GM12875 (cell line): ENCODE measurements at regions not wholly inside any gene's neighbourhood (a gene's known extent, or its start where the extent isn't known, plus 50 kb on each side); places are given as distances from the start of the nearest gene placed in this dataset.

Experiments
- H3K4me3 ChIP-seq: one replicate; pipeline ENCODE4 v1.5.1; 2011; ENCODE audit warnings: low read depth, low read length, control low read depth
- TF ChIP-seq, protein P1 (sequence below): IDR thresholded peaks from 2 replicates; pipeline ENCODE4 v1.5.1; 2011; ENCODE audit warnings: low read depth, mild to moderate bottlenecking, control low read depth, inconsistent platforms, low read length, moderate library complexity, borderline replicate concordance; ENCODE audit not compliant: insufficient read depth

DNA sequence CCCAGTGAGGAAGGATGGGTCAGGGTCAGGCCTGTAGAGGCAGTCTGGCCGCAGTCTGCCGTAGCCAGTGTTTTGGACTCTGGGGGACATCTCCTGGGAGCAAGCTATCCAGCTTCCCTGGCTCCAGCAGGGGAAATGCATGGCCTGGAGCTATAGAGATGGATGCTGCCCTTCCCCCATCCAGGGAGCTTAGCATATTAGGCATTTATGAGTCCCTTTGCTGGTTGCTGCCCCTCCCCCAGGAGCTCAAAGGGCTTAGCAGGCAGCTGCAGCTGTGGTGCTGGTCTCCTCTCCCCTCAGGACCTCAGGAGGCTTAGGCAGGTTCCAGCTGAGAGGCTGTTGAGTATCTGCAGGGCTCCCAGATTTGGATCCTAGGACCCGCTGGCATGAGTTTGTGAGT lies 1158.7 kb downstream of the DTWD2 start:
- H3K4me3 ChIP-seq = no peak overlapping the region
- TF ChIP-seq, protein P1, sequence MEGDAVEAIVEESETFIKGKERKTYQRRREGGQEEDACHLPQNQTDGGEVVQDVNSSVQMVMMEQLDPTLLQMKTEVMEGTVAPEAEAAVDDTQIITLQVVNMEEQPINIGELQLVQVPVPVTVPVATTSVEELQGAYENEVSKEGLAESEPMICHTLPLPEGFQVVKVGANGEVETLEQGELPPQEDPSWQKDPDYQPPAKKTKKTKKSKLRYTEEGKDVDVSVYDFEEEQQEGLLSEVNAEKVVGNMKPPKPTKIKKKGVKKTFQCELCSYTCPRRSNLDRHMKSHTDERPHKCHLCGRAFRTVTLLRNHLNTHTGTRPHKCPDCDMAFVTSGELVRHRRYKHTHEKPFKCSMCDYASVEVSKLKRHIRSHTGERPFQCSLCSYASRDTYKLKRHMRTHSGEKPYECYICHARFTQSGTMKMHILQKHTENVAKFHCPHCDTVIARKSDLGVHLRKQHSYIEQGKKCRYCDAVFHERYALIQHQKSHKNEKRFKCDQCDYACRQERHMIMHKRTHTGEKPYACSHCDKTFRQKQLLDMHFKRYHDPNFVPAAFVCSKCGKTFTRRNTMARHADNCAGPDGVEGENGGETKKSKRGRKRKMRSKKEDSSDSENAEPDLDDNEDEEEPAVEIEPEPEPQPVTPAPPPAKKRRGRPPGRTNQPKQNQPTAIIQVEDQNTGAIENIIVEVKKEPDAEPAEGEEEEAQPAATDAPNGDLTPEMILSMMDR = no peak

DNA sequence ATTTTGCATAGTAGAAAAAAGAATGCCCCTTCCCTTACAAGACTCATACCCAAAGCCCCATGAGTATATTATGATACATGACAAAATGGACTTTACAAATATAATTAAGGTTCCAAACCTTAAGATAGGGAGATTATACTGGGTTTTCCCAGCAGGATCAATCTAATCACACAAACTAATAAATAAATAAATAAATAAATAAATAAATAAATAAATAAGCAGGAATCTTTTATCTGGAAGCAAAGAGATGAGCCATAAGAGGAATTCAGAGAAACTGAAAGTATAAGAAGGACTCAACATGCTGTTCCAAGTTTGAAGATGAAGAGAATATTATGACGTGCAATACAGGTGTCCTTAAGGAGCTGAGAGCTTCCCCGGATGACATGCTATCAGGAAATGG lies 1174.5 kb downstream of the DTWD2 start:
- no peak overlapping the region for H3K4me3 ChIP-seq
- TF ChIP-seq, protein P1 = no peak

DNA sequence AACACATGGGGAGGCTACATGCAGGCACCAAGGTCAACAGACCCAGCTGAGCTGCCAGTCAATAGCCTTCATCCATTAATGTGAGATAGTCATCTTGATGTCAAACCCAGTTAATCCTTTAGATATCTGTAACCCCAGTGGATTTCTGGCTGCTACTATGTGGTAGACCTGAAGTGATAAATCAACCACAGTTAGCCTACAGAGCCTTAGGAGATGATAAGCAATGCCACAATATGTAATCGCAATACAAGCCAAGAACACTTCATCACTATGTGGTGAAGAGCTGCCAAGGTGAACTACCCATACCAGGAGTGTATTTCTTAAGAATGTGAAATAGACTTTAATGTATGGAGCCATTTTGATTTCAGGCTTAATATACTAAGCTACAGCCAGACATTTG lies 1175.5 kb downstream of the DTWD2 start:
- TF ChIP-seq, protein P1 = no peak
- H3K4me3 ChIP-seq = no peak overlapping the region

DNA sequence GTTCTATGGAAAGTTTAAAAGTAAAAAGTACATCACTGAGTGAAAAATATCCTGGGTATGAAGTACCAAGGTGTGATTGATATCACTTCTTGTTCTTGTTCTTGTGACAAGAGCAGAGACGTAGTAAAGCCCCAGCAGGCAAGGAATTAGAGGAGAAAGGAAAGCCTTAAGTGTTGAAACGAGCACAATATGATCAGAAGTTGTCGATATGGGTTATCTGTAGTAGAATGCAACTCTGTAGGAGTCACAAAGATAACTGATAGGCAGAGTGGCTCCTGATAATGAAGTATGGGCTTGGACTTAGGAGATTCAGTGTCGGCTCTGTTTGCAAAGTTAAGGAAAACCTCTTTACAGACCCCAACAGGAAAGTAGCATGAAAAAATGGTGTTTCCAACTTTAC lies 1179.1 kb downstream of the DTWD2 start:
- H3K4me3 ChIP-seq = no peak overlapping the region
- TF ChIP-seq, protein P1 = no peak

DNA sequence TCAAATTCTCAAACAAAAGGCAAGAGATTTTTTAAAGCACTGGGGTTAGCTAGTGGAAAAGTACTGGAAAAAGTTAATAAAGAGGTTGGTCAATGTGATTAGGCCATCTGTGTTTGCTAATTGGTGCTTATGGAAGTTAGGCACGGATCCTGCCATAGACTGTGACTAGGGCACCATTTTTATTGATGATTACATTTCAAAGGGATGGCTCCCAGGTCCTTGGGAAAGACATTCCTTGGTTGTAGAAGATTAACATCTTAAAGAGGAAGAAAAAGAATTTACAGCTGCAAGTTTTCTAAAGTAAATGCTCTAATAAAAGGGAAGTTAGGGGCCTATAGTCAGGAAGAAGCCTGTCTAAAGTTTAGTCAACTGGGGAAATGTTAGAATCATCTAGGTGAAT lies 1183.3 kb downstream of the DTWD2 start:
- H3K4me3 ChIP-seq = no peak overlapping the region

DNA sequence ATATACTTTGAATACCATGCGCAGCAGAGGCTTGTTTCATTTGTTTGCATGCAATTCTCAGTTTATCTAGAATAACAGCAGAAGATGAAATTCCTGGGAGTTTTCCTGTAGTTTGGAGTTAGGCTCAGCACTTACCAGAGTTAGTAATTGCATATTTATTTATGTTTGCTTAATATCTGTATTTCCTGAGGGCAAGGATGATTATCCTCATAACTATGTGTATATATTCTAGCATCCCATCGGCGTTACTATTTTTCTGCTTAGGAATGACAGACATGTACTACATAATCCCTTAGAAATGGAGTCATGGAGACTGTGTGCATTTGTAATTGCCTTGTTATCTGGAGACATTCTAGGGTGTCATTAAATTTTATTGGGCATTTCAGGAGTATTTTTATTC lies 1184.8 kb downstream of the DTWD2 start:
- TF ChIP-seq, protein P1 = no peak
- no peak overlapping the region for H3K4me3 ChIP-seq

More for the DNA sequence above, 1183.3 kb downstream of the DTWD2 start:
- TF ChIP-seq, protein P1 = no peak

DNA sequence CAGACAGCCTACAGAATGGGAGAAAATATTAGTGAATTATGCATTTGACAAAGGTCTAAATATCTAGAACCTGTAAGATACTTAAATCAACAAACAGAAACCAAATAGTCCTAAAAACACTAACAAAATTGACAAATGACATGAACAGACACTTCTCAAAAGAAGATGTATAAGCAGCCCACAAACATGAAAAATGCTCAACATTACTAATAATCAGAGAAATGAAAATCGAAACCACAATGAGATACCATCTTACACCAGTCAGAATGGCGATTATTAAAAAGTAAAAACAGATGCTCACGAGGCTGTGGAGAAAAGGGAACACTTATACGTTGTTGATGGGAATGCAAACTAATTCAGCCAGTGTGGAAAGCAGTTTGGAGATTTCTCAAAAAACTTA lies 1186.8 kb downstream of the DTWD2 start:
- TF ChIP-seq, protein P1 = no peak
- H3K4me3 ChIP-seq = no peak overlapping the region
